SK-N-DZ (cell line): ENCODE measurements at regions not wholly inside any gene's neighbourhood (a gene's known extent, or its start where the extent isn't known, plus 50 kb on each side); places are given as distances from the start of the nearest gene placed in this dataset.

Experiments
- DNase-seq: peaks from one replicate; pipeline ENCODE4 v3.0.0-alpha.2; 2015; ENCODE audit warnings: low spot score

- DNase-seq, result no peak
Observed at GRCh38 chr1:56152635-56153034, 426.7 kb downstream of the PLPP3 start.

- DNase-seq, result no peak
Observed at GRCh38 chr1:56151402-56151801, 428.0 kb downstream of the PLPP3 start.

GRCh38 chr1:56150441-56151215 lies 428.7 kb downstream of the PLPP3 start:
- DNase-seq, result no peak

- no peak for DNase-seq
Observed at GRCh38 chr1:56149761-56150160, 429.6 kb downstream of the PLPP3 start.

- DNase-seq, result no peak
Observed at GRCh38 chr1:56148326-56149193, 430.8 kb downstream of the PLPP3 start.

GRCh38 chr1:56147459-56147858 lies 431.9 kb downstream of the PLPP3 start:
- no peak for DNase-seq

- no peak for DNase-seq
Observed at GRCh38 chr1:56147034-56147433, 432.3 kb downstream of the PLPP3 start.

- DNase-seq, result no peak
Observed at GRCh38 chr1:56146449-56146848, 432.9 kb downstream of the PLPP3 start.

- DNase-seq, result no peak
Observed at GRCh38 chr1:56145581-56145980, 433.8 kb downstream of the PLPP3 start.

GRCh38 chr1:56142301-56142700 lies 437.1 kb downstream of the PLPP3 start:
- DNase-seq, result no peak

- DNase-seq, result no peak
Observed at GRCh38 chr1:56139836-56140235, 439.5 kb downstream of the PLPP3 start.

GRCh38 chr1:56137521-56138505 lies 441.6 kb downstream of the PLPP3 start:
- DNase-seq, result no peak

- DNase-seq, result no peak
Observed at GRCh38 chr1:56137090-56137489, 442.3 kb downstream of the PLPP3 start.

GRCh38 chr1:56135864-56136147 lies 443.6 kb downstream of the PLPP3 start:
- DNase-seq, result no peak

- no peak for DNase-seq
Observed at GRCh38 chr1:56135069-56135863, 444.1 kb downstream of the PLPP3 start.

- no peak for DNase-seq
Observed at GRCh38 chr1:56133522-56134472, 445.6 kb downstream of the PLPP3 start.

- no peak for DNase-seq
Observed at GRCh38 chr1:56132520-56132919, 446.8 kb downstream of the PLPP3 start.

- DNase-seq, result no peak
Observed at GRCh38 chr1:56129837-56130236, 449.5 kb downstream of the PLPP3 start.

GRCh38 chr1:56125316-56125715 lies 454.0 kb downstream of the PLPP3 start:
- no peak for DNase-seq

- no peak for DNase-seq
Observed at GRCh38 chr1:56123826-56124225, 455.5 kb downstream of the PLPP3 start.
